ENCODE measurements at regions not wholly inside any gene's neighbourhood (a gene's known extent, or its start where the extent isn't known, plus 50 kb on each side); places are given as distances from the start of the nearest gene placed in this dataset.

GRCh38 chr5:106525438-106525837, 1145.3 kb downstream of the EFNA5 start:
- H3K9me3 Mint-ChIP-seq: no peaks in the 10 kb centered on the region
- Histone ChIP-seq H3K4me3 (ENCODE audit: low read length) (no peak overlapping the region), H3K27me3 (ENCODE audit: control insufficient read depth, insufficient read depth, low read length, poor library complexity, severe bottlenecking) (no peaks in the 10 kb centered on the region), H3K4me1 (ENCODE audit: control insufficient read depth, insufficient read depth, low read length) (no peaks in the 10 kb centered on the region), H3K36me3 (ENCODE audit: control insufficient read depth, insufficient read depth, low read length) (no peaks in the 10 kb centered on the region), H3K9me3 (ENCODE audit: control insufficient read depth, low read length) (no peaks in the 10 kb centered on the region), H3K9ac (ENCODE audit: extremely low read depth, low read length, poor library complexity, severe bottlenecking) (no peak overlapping the region), H3K27ac (ENCODE audit: low read depth, low read length) (no peak overlapping the region)
- no peaks in the 10 kb centered on the region for H3K4me1 Mint-ChIP-seq
- no peak for TF ChIP-seq CTCF (conservative IDR thresholded peaks at IDR 0.05)
- DNase-seq: no peak
- no peaks in the 10 kb centered on the region for H3K36me3 Mint-ChIP-seq (ENCODE audit: low read depth)
- no peaks in the 10 kb centered on the region for H3K27me3 Mint-ChIP-seq (ENCODE audit: insufficient read depth)
- H3K27ac Mint-ChIP-seq: no peak overlapping the region
- no peak overlapping the region for H3K4me3 Mint-ChIP-seq
- WGBS, 2 experiments (ENCODE audit: insufficient coverage in 1 of 2, insufficient read length in 1 of 2): 88 to 100% methylated on average over 3 of the region's 3 CpGs

- H3K27me3 ChIP-seq (ENCODE audit: control insufficient read depth, insufficient read depth, low read length, poor library complexity, severe bottlenecking): no peaks in the 10 kb centered on the region
- DNase-seq: no peak
- Mint-ChIP-seq H3K36me3 (ENCODE audit: low read depth) (no peaks in the 10 kb centered on the region), H3K9me3 (no peaks in the 10 kb centered on the region), H3K27me3 (ENCODE audit: insufficient read depth) (no peaks in the 10 kb centered on the region), H3K4me3 (no peak overlapping the region), H3K27ac (no peak overlapping the region), H3K4me1 (no peaks in the 10 kb centered on the region)
- no peaks in the 10 kb centered on the region for H3K36me3 ChIP-seq (ENCODE audit: control insufficient read depth, insufficient read depth, low read length)
- H3K4me1 ChIP-seq (ENCODE audit: control insufficient read depth, insufficient read depth, low read length): no peaks in the 10 kb centered on the region
- H3K4me3 ChIP-seq (ENCODE audit: low read length): no peak overlapping the region
- H3K9me3 ChIP-seq (ENCODE audit: control insufficient read depth, low read length): no peaks in the 10 kb centered on the region
- TF ChIP-seq CTCF (conservative IDR thresholded peaks at IDR 0.05): no peak
- no peak overlapping the region for H3K9ac ChIP-seq (ENCODE audit: extremely low read depth, low read length, poor library complexity, severe bottlenecking)
- no peak overlapping the region for H3K27ac ChIP-seq (ENCODE audit: low read depth, low read length)
Measured at GRCh38 chr5:106523852-106524251, 1146.9 kb downstream of the EFNA5 start.

- no peak for DNase-seq
- TF ChIP-seq CTCF (conservative IDR thresholded peaks at IDR 0.05): no peak
- H3K27ac Mint-ChIP-seq: no peak overlapping the region
Measured at GRCh38 chr5:106522296-106522695, 1148.4 kb downstream of the EFNA5 start.

More at GRCh38 chr5:106522296-106522695, 1148.4 kb downstream of the EFNA5 start:
- Histone ChIP-seq H3K27ac (ENCODE audit: low read depth, low read length) (no peak overlapping the region), H3K27me3 (ENCODE audit: control insufficient read depth, insufficient read depth, low read length, poor library complexity, severe bottlenecking) (no peaks in the 10 kb centered on the region), H3K4me1 (ENCODE audit: control insufficient read depth, insufficient read depth, low read length) (no peaks in the 10 kb centered on the region), H3K4me3 (ENCODE audit: low read length) (no peak overlapping the region), H3K36me3 (ENCODE audit: control insufficient read depth, insufficient read depth, low read length) (no peaks in the 10 kb centered on the region), H3K9ac (ENCODE audit: extremely low read depth, low read length, poor library complexity, severe bottlenecking) (no peak overlapping the region), H3K9me3 (ENCODE audit: control insufficient read depth, low read length) (no peaks in the 10 kb centered on the region)
- Mint-ChIP-seq H3K4me1 (no peaks in the 10 kb centered on the region), H3K36me3 (ENCODE audit: low read depth) (no peaks in the 10 kb centered on the region), H3K9me3 (no peaks in the 10 kb centered on the region), H3K4me3 (no peak overlapping the region), H3K27me3 (ENCODE audit: insufficient read depth) (no peaks in the 10 kb centered on the region)
- WGBS, 2 experiments (ENCODE audit: insufficient coverage in 1 of 2, insufficient read length in 1 of 2): 79% methylated on average over 6 of the region's 6 CpGs; no CpG with 5 or more reads in 1 of the 2 experiments

Data from endodermal cell (in vitro differentiated cells).